CD1c-positive myeloid dendritic cell (primary cell): ENCODE measurements at regions not wholly inside any gene's neighbourhood (a gene's known extent, or its start where the extent isn't known, plus 50 kb on each side); places are given as distances from the start of the nearest gene placed in this dataset.

Source experiments
- DNase-seq: peaks from one replicate; pipeline ENCODE4 v3.0.0-alpha.2; 2016; ENCODE audit errors: extremely low spot score

DNA sequence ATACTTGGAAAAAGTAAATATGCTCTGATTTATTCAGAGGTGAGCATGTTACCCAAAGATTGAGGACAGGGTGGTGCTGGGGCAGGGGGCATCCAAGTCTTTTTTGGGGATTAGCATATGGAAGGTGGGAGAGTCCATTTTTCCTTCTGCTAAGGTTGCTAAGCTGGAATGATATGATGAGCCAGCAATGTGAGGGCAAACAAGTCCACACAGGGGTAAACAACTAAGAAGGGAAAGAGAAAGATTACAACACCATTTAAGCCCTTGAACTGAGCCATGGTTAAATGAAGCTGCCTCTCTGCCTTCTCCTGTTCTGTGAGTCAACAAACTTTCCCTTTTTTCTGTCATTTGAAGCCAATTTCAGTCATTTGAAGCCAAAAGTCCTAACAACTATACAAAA is 89.0 kb downstream of the RPL22L1 start:
- no peak for DNase-seq

DNA sequence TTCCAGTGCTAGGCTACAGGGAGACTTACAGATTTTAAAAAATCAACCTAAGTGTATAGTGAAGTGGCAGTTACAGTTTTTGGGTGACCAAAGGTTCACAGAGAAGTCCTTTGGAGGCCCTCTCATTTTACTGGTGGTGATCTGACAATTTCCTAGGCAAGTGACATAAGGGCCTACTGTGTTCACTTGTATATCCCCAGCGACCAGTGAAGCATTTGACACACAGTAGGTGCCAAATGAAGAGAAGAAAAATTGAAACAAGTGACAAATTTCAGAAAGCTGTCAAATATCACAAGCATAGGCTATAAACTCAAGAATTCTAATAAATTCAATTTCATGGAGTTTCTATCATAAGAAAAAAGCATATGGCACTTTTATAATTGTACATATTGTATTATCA is 89.5 kb downstream of the RPL22L1 start:
- no peak for DNase-seq

DNA sequence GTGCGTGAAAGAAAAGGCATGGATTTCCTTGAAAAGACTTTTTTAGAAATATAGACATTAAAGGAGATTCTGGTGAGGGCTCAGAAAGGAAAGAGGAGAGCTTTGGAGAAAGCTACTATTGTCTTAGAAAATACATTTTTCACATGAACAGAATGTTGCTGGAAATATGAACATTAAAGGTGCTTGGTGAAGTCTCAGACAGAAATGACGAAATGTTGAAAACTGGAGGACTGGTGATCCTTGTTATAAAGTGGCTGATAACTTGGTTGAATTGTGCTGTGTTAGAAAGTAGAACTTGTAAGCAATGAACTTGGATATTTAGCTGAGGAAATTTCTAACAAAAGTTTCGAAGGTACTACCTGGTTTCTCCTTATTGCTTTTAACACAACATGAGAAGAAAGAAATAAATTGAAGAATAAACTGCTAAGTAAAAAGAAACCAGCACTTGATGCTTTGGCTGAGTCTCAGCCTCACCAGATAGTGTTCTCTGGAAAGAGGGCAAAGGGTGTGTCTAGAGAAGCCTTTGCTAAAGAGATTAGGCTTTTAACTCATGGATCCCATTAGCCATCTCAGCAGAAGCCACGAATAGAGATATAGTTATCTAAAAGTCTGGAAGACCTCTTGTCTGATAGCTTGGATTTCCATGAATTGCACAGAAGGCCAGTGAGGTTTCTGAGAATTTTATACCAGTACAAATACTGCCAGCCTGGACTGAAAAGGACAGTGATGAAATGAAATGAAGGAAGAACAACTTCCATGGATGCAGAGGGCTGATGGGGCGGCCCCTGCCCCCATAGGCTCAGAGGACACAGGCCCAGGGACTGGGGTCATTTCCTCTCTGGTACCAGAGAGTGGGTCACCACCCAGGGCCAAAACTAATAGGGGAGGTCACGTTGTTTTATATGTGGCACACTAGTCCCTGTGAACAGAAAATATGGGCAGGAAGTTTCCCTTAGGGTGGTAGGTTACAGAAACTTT is 91.5 kb downstream of the RPL22L1 start:
- DNase-seq, result no peak

DNA sequence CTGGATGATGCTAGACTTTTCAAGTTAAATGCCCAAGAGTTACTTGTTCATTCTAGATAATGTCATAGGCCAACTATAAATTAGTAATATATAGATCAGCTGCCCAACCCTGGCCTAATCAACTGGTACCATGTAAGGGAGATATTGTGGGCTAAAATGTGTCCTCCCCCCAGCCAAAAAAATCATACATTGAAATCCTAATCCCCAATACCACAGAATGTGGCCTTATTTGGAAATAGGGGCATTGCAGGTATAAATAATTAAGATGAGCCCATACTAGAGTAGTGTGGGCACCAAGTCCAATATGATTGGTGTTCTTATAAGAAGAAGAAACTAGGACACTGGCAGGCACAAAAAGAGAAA is 92.5 kb downstream of the RPL22L1 start:
- DNase-seq, result no peak

DNA sequence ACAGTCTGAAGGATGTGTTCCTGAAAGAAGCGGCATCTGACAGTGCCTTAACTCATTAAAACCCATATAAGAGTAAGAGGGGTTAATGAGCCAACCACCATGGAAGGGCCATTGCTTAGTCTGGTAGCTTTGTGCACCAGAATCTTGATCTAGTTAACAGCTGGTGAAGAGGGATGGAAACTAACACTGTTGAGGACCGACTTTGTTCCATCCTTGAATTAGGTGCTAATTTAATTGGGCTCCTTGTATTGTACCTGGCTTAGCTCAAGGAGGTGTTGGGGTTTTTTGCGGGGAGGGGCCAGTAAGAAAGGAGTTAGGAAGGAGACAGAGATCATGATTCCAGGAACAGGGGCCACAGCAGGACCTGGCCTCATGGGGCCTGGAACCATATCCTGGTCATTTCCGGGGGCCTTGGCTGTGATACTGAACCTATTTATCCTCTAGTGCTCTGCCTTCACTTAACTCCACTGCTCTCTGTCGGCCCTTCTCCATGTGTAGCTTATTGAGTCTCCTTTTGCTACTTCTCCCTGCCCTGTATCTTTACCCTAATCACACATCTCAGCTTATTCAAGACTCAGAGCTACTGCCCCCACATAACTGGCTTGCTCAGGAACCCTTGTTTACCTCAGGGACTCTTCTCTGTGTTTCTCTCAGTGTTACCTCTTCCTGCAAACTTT is 93.0 kb downstream of the RPL22L1 start:
- DNase-seq, result no peak

DNA sequence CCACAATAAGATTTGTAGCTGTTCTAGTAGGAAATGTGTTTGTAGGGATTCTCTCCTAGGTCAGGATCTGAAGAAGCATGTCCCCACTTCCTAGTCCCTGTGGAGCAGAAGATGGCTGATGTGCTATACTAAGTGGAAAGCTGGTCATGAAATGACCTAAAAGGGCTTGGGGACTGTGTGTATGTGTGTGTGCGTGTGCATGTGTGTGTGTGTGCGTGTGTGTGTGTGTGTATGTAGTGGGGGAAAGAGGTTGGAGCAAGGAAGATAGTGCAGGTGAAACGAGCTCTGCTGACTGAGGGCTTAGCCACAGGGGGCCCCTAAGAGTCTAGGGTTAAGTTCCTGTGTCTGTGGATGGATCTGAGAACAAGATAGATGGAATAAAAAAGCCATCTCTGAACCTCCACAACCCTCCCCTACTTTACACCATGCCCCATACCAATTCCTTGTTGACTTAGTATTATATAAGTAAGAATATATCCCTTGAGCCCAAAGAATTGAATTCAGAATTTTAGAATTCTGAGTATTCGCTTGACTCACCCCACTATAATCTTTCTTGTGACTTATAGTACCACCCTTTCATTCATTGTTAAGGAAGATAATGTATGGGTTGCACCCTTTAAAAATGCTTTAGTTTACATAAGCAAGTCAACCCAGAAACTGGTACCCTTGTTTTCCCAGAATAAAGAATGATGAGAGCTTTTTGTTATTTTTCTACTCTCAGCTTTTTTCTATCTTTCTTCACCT is 96.1 kb downstream of the RPL22L1 start:
- no peak for DNase-seq

DNA sequence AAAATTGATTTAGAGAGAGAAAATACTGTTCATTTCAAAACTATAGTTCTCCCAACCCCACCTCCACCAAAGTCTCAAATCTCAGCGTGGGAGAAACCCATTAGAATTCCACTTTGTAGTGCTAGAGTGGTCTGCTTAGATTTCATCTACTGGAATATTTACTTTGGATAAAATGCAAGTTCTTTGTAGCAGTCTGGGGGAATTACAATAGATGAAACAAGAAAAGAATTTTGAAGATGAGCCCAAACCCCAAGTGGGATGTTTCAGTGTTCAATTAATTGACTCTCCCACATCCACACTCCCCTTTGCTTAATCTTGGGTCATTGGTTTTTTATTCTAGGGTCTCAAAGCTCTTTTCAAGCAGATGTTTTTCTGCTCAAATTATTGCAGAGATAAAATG is 97.8 kb downstream of the RPL22L1 start:
- DNase-seq, result no peak

DNA sequence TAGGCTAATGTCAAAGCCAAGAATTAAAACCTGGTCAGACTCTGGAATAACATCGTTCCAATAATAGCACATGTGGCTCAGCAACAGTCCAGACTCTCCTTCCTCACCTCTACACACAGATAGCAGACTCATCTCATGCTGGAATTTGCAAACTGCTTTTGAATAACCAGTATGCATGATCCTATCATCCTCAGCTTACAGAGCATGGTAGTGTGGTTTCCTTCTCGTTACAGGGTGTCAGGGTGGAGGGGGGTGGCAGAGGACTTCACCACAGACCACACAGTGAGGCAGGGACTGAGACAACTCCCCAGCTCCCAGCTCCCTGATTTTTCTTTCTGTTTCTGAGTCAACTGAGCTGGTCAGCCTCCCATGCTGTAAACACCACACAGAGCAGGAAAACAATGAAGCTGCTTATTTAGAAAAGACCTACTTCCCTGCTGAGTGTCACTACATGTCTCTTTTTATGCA is 101.6 kb downstream of the RPL22L1 start:
- DNase-seq, result no peak

DNA sequence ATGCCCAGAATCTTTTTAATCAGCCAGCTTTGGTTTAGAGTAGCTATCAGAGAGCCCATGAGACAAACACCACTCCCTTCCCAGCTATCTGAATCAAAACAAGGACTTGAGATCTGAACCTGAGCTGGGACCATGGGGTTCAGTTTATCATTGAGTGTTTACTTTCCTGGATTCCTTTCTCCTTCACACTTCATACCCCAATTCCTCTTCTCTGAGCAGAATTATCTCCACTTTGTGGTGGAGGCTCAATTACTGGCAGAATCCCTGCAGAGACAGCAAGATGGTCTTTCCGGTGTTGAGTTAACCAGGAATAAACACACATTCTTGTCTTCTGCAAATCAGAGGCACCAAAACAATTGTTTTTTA is 102.4 kb downstream of the RPL22L1 start:
- no peak for DNase-seq

DNA sequence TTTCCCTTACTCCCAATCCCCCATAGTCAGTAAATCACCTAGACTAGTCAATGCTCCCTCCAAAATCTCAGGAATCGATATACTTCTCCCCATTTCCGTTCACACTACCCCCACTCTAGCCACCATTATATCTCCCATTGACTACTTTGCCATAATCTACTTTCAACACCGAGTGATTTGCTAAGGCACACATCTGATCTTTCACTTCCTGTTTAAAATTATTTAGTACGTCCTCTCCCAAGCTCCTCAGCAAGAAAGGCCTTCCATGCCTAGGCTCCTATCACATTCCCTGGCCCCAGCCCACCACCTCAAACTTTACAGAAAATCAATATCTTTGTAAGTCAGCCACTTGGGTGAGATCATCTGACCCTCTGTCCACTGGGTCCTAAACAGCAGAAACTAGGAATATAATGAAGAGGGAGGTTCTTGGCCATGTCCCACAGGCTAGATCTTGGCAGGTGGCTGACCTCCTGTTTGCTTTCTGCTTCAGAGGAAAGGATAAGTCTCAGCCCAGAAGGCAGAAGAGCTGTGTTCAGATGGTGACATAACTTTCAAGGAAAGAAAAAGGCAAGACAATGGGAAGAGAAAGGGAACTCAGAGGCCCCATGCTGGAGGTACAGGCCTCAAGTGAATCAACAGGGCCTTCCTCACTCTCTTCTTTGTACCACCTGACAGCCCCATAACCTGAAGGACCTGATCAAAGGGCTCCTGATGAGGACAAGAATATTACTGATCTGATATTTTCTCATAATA is 103.0 kb downstream of the RPL22L1 start:
- no peak for DNase-seq

DNA sequence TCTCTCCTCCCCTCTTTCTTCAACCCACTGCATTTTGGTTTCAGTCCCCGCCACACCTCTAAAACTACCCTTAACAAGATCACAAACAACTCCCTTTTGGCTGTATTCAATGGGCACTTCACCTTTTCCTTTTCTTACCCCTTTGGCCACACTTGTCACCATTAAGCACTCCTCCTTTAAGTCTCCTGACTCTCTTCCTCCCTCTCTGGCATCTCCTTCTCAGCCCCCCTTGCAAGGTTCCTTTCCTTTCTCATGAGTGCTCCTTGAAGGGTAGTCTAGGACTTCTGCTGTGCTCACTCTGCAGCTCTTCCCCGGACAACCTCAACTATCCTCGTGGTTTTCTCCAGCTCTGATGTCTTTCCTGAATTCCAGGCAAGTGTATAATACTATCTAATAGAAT is 103.7 kb downstream of the RPL22L1 start:
- DNase-seq, result no peak

DNA sequence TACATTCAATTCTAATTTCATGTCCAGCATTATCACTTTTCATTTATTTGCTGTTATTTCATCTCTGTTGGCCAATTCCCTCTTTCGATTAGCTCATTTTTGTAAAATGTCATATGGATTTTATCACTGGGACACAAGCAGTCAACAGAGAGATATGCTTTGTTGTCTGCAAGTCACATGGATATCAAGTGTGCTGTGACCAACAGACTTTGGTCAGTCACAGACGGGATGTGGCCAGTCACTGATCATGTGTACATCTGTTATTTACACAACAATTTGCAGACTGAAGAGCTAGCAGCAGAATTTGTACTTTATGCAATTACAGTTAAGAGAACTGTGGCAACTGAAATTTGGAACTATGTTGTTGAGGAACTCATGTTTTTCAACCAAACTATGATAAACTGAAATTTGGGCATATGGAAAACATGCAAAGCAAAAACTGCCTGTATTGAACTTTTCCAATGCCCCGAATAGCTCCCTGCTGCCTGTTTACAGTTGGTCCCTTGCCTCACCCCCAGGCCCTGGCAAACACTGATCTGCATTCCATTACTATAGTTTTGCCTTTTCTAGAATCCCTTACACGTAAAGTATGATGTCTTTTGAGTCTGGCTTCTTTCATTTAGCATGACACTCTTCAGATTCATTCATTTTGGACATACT is 104.4 kb downstream of the RPL22L1 start:
- DNase-seq, result no peak

DNA sequence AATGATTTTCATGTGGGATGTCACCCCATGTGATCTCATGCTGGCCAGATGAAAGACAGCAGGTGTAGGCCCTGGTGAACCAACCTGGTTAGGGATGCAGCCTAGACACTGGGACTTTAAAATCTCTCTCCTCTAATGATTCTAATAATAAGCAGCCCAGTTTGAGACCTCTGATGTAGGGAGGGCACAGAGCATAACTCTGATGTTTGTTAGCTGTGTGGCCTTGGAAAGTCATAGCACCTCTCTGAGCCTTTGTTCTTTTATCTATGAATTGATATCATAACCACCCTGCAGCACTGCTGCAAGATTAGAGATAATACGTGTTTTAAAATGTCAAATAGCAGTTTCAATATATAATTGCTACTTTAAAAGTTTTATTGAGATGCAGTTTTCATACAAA is 106.0 kb downstream of the RPL22L1 start:
- no peak for DNase-seq

DNA sequence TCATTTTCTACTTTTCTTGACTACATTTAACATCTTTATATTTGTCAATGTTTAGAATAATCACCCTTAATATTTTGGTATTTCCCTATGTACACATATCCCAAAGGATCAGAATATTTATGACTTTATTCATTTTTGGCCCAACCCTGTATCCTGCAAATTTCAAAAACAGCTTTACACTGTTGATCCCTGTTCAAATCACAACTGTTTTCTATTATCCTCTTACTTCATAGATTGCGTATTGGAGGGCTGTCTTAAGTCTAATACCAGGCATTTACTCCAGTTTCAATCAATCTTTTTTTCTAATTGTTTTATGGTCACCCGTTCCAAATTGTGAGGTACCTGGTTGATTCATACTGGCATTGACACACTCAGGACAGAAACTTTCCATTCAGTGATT is 107.9 kb downstream of the RPL22L1 start:
- no peak for DNase-seq

DNA sequence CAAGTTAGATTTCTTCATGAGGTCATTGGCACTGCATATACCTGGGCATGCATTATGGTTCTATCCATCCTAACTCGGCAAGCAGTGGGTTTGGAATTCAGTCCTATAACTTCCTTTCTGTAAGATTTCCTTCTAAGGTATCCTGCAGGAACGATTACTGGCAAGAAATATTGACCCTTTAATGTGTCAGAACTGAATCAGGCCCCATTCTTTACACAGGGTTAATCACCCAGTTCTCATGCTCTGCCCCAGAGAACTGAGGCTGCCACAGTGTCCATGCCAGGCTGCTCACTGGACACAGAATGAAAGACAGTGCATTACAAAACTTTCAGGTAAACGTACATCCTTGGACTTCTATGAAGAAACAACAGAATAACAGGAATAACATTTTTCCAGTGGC is 108.9 kb downstream of the RPL22L1 start:
- DNase-seq, result no peak

DNA sequence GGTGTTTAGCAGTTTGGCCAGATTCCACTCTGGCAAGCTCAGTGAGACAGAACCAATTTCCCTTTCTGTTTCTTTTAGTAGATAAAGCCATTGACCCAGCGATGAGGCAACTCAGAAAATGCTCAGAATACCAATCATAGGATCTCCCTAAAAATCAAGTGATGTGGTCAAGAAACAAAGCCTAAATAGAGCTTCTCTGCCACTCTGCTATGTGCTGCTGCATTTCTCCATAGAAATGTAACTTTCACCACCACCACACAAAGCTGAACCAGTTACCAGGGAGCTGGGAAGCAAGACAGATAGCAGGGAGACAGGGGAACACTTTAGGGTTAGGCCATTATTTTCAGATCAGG is 109.8 kb downstream of the RPL22L1 start:
- no peak for DNase-seq

DNA sequence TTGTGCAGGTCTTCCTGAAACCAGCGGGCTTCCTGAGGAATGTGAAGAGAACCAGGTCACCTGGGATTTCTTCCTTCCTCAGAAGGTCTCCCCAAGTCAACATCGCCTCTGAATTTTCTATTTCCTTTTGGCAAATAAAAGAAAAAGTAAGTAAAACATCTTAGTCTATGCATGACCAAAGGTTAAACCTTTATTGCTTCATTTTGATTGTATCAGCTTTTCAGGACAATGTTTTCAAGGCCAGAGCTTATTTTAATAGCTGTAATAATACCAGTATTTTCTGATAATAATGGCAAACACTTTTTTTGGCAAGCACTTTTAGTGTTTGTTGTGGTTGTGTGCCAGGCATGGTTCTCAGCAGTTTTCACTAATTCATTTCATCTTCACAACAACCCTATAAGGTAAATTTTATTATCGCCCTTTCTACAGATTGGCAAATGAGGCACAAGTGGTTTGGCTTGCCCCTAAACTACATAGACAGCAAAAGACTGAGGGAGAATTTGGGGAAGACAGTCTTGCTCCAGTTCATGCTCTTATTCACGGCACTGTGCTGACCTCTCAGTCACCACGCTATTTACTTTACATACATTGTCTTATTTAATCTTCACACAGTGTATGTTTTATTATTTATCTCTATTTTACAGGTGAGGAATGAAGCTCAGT is 110.4 kb downstream of the RPL22L1 start:
- DNase-seq, result no peak

DNA sequence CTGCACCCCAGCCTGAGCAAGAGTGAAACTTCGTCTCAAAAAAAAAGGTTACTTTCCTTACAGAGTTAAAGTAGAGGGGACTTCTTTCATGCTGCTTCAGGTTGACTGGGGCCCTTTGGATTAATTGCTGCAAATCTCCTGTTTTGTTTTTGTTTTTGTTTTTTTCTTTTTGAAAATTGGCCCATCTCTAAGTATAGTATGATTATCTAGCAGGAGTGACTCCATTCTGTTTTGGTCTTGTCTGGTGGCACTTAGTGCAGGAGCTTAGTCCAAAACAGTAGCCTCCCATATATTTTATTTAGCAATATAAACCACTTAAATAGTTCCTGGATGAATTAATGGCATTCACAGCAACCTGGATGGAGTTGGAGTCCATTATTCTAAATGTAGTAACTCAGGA is 113.0 kb downstream of the RPL22L1 start:
- DNase-seq, result no peak

DNA sequence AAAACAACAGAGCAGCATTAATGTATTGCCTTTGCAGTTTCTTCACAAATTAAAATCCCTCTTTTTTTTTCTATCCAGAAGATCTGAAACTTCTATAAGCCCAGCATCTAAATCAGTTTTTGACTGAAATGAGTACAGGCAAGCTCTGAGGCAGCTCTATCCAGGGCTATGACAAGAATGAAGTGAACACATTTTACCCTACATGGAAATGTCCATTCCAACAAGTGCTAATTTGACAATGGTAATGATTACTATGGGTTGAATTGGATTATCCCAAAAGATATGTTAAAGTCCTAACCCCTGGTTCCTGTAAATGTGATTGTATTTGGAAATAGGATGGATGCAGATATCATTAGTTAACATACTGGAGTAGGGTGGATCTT is 115.7 kb downstream of the RPL22L1 start:
- no peak for DNase-seq

DNA sequence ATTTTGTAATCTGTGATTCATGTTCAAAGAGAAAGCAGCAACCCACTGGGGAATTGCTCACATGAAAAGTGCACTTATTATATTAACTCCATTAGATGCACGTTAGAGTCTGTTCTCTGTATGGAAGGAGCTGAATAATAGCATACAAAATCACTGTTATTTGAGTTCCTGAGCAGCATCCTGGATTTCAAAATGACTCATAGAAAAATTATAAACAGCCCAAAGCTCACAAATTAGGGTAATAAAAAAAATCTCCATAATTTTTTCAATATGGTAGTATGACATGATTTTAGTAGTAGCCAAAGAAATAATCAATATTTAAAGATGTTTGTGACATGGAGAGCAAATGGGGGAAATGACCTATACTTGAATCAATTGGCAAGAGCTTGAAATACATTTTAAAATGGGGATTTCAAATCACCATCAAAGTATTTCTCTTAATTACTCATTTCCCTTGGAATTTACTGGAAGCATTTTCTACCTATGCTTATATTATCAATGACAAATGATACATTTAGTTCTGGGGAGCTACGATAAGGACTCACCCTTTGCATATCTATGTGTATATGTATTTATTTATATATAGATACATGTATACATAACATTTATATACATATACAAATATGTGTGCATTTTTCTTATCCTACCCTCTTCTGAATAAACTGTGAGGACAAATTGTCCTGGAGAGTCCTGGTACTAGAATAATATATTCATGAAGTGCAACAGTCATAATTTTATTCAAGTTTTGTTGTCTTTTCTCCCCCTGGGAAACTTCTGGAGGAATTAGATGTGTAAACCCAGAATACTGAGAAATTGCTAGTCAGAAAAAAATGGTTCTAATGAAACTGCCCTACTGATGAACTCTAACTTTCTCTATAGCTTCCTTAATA is 116.3 kb downstream of the RPL22L1 start:
- no peak for DNase-seq
